Uterus (tissue), 3 donors: ENCODE measurements at regions not wholly inside any gene's neighbourhood (a gene's known extent, or its start where the extent isn't known, plus 50 kb on each side); places are given as distances from the start of the nearest gene placed in this dataset.
"Not testable (repeated sequence)": the region's sequence is repeated elsewhere in the genome, so short reads cannot be mapped to it uniquely, and the experiment has no call there.

Experiments used
- DNase-seq, 2 donors: peaks; one replicate each; pipeline ENCODE4 v3.0.0-alpha.2; 2019 to 2020
- H3K27ac ChIP-seq, 2 donors: fragments of 200-600 bp; sonication (generic); 1 replicate in 1 of 2; 2 replicates in 1 of 2; pipeline ENCODE4 v1.5.1; 2016 to 2018
- H3K27me3 ChIP-seq, 2 donors: fragments of 200-600 bp; sonication (generic); one replicate each; pipeline ENCODE4 v1.5.1; 2018 to 2019; ENCODE audit warnings: control low read depth in 1 of 2
- H3K36me3 ChIP-seq, 2 donors: fragments of 200-600 bp; sonication (generic); one replicate each; pipeline ENCODE4 v1.5.1; 2019; ENCODE audit warnings: control low read depth in 1 of 2
- H3K4me1 ChIP-seq, 2 donors: fragments of 200-600 bp; sonication (generic); one replicate each; pipeline ENCODE4 v1.5.1; 2018 to 2019; ENCODE audit warnings: control low read depth in 1 of 2
- H3K4me3 ChIP-seq, 2 donors: fragments of 200-600 bp; sonication (generic); 1 replicate in 1 of 2; 2 replicates in 1 of 2; pipeline ENCODE4 v1.5.1; 2018 to 2019; ENCODE audit warnings: mild to moderate bottlenecking in 1 of 2
- H3K9me3 ChIP-seq, 2 donors: fragments of 200-600 bp; sonication (generic); one replicate each; pipeline ENCODE4 v1.5.1; 2019; ENCODE audit warnings: control low read depth in 1 of 2
- POLR2A ChIP-seq, 2 donors: fragments of 450-650 bp; IDR thresholded peaks; one replicate each; pipeline ENCODE4 v1.6.1; 2016; ENCODE audit warnings: antibody characterized with exemption in 2 of 2, mild to moderate bottlenecking in 1 of 2, moderate library complexity in 1 of 2
- intact Hi-C: fragments of 100-400 bp; cut with DNase I; formaldehyde crosslinking; loops from one replicate; pipeline ENCODE4 v1.15.1; 2023; ENCODE audit warnings: low total_unique reads
- TF ChIP-seq, protein P1 (sequence below), 4 experiments: fragments of 200-600 bp in 2 of 4; fragments of 450-650 bp in 2 of 4; sonication (generic) in 2 of 4; IDR thresholded peaks; one replicate each; pipeline ENCODE4 v1.5.1; 2016 to 2019; ENCODE audit warnings: antibody characterized with exemption in 4 of 4, mild to moderate bottlenecking in 2 of 4, moderate library complexity in 1 of 4
- donor health status: DM: yes; HTN: yes; CAD: no.

DNA sequence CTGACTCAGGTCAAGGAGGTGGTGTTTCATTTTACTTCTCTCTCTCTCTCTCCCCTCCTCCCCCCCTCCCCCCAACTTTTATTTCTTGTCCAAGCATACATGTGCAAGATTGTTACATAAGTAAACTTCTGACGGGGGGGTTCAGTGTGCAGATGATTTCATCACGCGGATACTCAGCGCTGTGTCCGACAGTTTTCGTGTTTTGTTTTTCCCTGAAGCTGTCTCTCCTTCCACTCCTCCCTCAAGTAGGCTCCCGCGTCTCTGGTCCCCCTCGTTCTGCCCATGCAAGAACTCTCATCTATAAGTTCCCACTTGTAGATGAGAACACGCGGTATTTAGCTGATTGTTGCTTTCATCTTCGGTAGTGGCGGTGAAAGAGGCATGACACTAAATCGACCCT lies 111.0 kb upstream of the ANKRD30BL start:
- no peaks in the 10 kb centered on the region for H3K9me3 ChIP-seq
- H3K27me3 ChIP-seq, result no peaks in the 10 kb centered on the region
- H3K36me3 ChIP-seq, result no peaks in the 10 kb centered on the region
- TF ChIP-seq, protein P1, sequence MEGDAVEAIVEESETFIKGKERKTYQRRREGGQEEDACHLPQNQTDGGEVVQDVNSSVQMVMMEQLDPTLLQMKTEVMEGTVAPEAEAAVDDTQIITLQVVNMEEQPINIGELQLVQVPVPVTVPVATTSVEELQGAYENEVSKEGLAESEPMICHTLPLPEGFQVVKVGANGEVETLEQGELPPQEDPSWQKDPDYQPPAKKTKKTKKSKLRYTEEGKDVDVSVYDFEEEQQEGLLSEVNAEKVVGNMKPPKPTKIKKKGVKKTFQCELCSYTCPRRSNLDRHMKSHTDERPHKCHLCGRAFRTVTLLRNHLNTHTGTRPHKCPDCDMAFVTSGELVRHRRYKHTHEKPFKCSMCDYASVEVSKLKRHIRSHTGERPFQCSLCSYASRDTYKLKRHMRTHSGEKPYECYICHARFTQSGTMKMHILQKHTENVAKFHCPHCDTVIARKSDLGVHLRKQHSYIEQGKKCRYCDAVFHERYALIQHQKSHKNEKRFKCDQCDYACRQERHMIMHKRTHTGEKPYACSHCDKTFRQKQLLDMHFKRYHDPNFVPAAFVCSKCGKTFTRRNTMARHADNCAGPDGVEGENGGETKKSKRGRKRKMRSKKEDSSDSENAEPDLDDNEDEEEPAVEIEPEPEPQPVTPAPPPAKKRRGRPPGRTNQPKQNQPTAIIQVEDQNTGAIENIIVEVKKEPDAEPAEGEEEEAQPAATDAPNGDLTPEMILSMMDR (IDR thresholded peaks at IDR 0.05), result no peak
- TF ChIP-seq POLR2A (IDR thresholded peaks at IDR 0.05), result no peak
- H3K27ac ChIP-seq, result no peak overlapping the region
- intact Hi-C loops, result no loop called here
- H3K4me3 ChIP-seq, result no peak overlapping the region
- no peaks in the 10 kb centered on the region for H3K4me1 ChIP-seq
- DNase-seq, result no peak

DNA sequence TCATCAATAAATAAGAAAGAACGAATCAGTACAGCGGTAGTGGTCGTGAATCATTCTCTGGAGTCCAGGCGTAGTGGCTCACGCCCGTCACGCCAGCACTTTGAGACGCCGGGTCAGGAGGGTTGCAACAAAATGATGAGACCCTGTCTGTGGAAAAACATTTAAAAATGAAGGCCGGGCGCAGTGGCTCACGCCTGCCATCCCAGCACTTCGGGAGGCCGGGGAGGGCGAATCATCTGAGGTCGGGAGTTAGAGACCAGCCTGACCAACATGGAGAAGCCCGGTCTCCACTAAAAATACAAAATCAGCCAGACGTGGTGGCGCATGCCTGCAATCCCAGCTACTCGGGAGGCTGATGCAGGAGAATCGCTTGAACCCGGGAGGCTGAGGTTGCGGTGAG lies 111.8 kb upstream of the ANKRD30BL start:
- H3K4me1 ChIP-seq, DNase-seq, intact Hi-C loops, H3K36me3 ChIP-seq, H3K4me3 ChIP-seq, H3K9me3 ChIP-seq, H3K27me3 ChIP-seq, H3K27ac ChIP-seq: not testable (repeated sequence)

DNA sequence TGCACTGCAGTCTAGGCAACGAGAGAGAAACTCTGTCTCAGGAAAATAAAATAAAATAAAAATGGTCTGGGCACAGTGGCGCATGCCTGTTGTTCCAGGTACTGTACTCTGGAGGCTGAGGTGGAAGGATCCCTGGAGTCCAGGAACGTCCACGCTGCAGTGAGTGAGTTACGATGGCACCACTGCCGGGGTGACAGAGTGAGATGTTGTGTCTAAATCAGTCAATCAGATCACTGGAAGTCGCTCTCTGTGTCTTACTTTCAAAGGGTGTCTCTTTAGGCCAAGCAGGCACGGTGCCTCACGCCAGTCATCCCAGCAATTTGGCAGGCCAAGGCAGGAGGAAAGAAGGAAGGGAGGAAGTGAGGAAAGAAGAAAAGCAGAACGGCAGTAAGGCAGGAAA lies 112.2 kb upstream of the ANKRD30BL start:
- H3K4me1 ChIP-seq, result no peaks in the 10 kb centered on the region
- intact Hi-C loops, result no loop called here
- H3K27ac ChIP-seq, result no peak overlapping the region

DNA sequence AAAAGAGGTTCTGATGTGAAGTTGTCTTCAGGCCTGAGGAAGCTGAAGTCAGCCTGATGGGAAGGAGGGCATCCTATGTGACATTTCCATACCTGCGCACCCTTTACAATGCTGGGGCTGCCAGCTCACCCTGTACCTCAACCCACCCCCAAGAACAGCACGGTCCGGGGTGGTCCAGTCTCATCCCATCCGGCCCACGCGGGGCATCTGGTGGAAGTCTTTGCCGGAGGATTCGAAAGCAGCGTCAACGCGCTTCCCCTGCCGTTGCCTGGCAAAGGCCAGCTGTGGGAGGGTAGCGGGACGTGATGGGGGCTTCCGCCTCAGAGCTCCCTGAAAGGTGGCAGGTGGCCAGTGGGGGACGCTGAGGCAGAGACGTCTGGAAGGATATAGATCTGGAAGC lies 113.6 kb upstream of the ANKRD30BL start:
- Histone ChIP-seq H3K27me3 (no peaks in the 10 kb centered on the region), H3K27ac (no peak overlapping the region), H3K4me1 (no peaks in the 10 kb centered on the region), H3K9me3 (no peaks in the 10 kb centered on the region), H3K36me3 (no peaks in the 10 kb centered on the region), H3K4me3 (no peak overlapping the region)
- TF ChIP-seq, protein P1 (IDR thresholded peaks at IDR 0.05), result no peak
- intact Hi-C loops, result no loop called here
- DNase-seq, result no peak

More for the DNA sequence above, 112.2 kb upstream of the ANKRD30BL start:
- no peaks in the 10 kb centered on the region for H3K36me3 ChIP-seq
- no peak for DNase-seq
- no peaks in the 10 kb centered on the region for H3K27me3 ChIP-seq
- no peak for TF ChIP-seq POLR2A (IDR thresholded peaks at IDR 0.05)
- TF ChIP-seq, protein P1 (IDR thresholded peaks at IDR 0.05), result no peak
- H3K9me3 ChIP-seq, result no peaks in the 10 kb centered on the region
- H3K4me3 ChIP-seq, result no peak overlapping the region

DNA sequence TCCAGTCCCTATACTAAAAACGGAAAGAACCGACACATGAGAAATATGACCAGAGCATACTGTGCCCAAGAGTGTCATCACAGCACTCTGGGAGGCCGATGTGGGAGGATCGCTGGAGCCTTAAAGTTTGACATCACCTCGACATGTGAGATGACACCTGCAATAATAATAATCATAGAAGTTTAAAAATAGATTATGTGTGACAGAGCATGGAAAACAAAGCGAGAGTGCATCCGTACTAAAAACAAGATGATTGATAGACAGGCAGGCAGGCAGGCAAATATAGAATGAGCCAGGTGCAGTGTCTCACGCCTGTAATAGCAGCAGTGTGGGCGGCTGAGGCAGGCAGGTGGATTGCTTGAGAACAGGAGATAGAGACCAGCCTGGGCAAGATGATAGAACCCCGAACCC lies 114.8 kb upstream of the ANKRD30BL start:
- Histone ChIP-seq H3K27ac (no peak overlapping the region), H3K27me3 (no peaks in the 10 kb centered on the region), H3K4me3 (no peak overlapping the region), H3K4me1 (no peaks in the 10 kb centered on the region), H3K9me3 (no peaks in the 10 kb centered on the region), H3K36me3 (no peaks in the 10 kb centered on the region)
- TF ChIP-seq, protein P1 (IDR thresholded peaks at IDR 0.05), result no peak
- no peak for TF ChIP-seq POLR2A (IDR thresholded peaks at IDR 0.05)
- no peak for DNase-seq
- intact Hi-C loops, result no loop called here

DNA sequence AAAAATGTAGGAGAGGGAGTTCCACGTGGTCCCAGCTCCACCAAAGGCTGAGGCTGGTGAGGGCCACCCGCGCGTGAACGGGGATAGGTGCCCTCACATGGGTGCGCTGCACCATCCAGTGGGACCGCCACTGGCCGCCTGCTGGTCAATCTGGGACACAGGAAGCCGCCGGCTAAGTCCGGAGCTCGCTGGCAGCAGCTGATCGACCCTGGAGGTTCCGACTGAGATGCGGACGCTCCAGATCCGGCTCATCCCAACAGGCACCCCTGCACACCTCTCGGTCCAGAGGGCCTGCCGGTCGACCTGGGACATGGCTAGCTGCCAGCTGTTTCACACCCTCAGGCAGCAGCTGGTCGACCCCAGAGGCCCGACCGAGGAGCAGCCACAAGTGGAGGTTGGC lies 116.5 kb upstream of the ANKRD30BL start:
- Histone ChIP-seq H3K4me3 (no peak overlapping the region), H3K27me3 (no peaks in the 10 kb centered on the region), H3K27ac (no peak overlapping the region), H3K9me3 (no peaks in the 10 kb centered on the region), H3K36me3 (no peaks in the 10 kb centered on the region), H3K4me1 (no peaks in the 10 kb centered on the region)
- intact Hi-C loops, result no loop called here
- DNase-seq, result no peak
- no peak for TF ChIP-seq POLR2A (IDR thresholded peaks at IDR 0.05)
- TF ChIP-seq, protein P1 (IDR thresholded peaks at IDR 0.05), result no peak
